ENCODE measurements at regions not wholly inside any gene's neighbourhood (a gene's known extent, or its start where the extent isn't known, plus 50 kb on each side); places are given as distances from the start of the nearest gene placed in this dataset.

DNA sequence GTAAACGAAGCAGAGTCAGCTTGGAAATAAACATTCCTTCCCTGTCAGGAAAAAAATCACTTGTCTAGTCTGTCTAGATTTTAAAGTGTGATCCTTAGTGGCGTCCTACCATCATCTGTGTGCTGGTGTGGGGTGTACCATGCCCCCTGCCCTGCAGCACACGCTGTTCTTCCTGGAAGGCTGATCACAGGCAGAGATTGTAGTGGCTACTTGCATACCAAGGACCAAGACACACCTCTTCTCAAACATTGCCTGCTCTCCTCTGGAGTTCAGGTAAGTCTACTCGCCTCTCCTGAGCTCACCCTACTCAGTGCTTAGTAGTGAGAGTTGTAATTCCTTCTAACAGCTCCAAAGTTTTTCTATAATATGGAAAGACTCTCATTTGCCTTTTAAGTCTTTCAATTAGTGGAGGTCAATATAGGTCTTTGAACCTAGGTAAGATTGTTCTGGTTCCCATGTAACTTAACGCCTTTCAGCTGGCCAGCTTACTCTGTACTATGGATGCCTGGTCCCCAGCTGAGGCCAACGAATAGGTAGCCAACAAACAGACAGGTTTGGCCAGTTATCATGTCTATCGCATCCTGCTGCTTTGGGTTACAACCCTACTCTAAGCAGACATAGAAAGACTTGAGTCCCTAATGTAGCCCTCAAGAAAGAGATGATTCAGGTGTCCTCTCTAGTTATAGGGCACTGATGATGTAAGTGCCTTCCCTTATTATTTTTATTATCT, 55.4 kb downstream of the XCL1 start:
- CTCF ChIA-PET = no interaction called here
- POLR2A ChIA-PET = no interaction called here
- TF ChIP-seq, protein P1, sequence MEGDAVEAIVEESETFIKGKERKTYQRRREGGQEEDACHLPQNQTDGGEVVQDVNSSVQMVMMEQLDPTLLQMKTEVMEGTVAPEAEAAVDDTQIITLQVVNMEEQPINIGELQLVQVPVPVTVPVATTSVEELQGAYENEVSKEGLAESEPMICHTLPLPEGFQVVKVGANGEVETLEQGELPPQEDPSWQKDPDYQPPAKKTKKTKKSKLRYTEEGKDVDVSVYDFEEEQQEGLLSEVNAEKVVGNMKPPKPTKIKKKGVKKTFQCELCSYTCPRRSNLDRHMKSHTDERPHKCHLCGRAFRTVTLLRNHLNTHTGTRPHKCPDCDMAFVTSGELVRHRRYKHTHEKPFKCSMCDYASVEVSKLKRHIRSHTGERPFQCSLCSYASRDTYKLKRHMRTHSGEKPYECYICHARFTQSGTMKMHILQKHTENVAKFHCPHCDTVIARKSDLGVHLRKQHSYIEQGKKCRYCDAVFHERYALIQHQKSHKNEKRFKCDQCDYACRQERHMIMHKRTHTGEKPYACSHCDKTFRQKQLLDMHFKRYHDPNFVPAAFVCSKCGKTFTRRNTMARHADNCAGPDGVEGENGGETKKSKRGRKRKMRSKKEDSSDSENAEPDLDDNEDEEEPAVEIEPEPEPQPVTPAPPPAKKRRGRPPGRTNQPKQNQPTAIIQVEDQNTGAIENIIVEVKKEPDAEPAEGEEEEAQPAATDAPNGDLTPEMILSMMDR (IDR thresholded peaks at IDR 0.05; ENCODE audit: insufficient read depth, low read length, missing control alignments) = no peak
- H3K4me3 ChIP-seq (ENCODE audit: low read depth, low read length) = no peak overlapping the region
- no peak for DNase-seq (ENCODE audit: low read depth, low spot score)

DNA sequence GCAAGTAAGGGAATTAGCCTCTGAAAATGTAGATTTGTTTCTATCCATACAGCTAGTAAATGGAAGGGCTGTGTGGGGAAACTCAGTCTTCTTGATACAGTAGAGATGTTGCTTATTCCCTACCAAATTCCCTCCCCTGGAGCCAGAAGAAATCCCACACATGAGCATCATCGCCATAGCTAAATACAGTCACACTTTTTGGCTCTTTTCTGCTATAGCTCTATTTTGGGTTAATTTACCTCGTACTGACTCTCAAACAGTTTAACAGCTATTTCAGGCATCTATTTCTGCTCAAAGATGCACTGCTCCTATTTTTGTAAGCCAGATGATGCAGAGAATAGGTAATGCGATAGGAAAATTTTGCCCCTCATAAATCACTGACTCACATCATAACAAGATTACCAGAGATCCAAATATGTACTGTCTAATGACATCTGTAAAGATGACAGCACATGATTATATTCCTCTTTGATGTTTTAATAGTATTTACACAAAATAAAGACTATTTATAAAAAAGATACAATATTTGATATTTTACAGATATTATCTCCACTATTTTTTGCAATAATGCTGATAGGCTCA, 58.6 kb downstream of the XCL1 start:
- POLR2A ChIA-PET = no interaction called here

DNA sequence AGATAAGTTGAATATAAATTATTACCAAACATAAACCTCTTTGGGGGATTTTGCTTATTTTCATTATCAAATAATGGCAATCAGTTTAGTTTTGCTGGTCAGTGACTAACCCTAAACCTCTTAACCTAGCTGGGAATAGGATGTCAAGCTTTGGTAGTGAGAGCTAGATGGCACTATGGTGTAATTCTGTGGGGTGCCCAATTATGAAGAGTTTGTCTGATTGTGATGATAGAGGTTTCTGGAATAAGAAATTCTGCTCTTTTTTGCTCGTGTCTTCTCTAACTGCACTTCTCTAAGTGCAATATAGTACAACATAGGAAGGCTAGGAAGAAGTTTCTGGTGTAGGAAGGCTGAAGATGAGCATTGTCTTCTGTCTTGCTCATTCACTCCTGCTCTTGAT, 59.8 kb downstream of the XCL1 start:
- no peak for DNase-seq (ENCODE audit: low read depth, low spot score)
- CTCF ChIA-PET = interaction anchor here (0.8 to 2.3 kb wide), 3 partner anchors 11 to 712 kb away, joined by 3 to 15 read pairs (median 6); no protein-coding TSS in a partner anchor
- TF ChIP-seq, protein P1 (IDR thresholded peaks at IDR 0.05; ENCODE audit: insufficient read depth, low read length, missing control alignments) = no peak
- H3K4me3 ChIP-seq (ENCODE audit: low read depth, low read length) = no peak overlapping the region
- POLR2A ChIA-PET = no interaction called here

More for the DNA sequence above, 58.6 kb downstream of the XCL1 start:
- no peak overlapping the region for H3K4me3 ChIP-seq (ENCODE audit: low read depth, low read length)
- DNase-seq (ENCODE audit: low read depth, low spot score) = no peak
- TF ChIP-seq, protein P1 (IDR thresholded peaks at IDR 0.05; ENCODE audit: insufficient read depth, low read length, missing control alignments) = no peak
- CTCF ChIA-PET = no interaction called here

DNA sequence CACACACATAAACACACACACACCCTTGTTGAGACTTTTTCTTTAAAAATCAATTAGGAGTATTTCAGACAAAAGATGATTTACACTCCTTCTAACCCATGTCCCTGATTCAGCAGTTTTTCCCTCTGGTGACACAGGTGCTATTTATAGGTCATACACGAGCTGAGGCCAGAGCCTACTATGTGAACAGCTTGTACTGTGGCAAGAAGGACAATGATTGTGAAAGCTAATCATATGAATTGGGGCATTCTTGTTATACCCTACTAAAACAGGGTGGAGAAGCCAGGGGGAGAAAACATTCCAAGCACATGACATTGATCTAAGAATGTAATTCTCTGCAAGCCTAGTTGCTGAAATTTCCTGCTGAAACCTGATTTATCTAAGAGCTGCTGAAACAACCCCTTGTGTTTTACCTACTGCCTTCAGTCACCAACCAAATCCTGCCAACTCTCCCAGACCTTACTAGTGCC, 60.3 kb downstream of the XCL1 start:
- CTCF ChIA-PET = interaction anchor here (0.8 to 2.3 kb wide), 4 partner anchors 10 to 711 kb away, joined by 3 to 15 read pairs (median 6); no protein-coding TSS in a partner anchor
- TF ChIP-seq, protein P1 (IDR thresholded peaks at IDR 0.05; ENCODE audit: insufficient read depth, low read length, missing control alignments) = no peak
- H3K4me3 ChIP-seq (ENCODE audit: low read depth, low read length) = no peak overlapping the region
- DNase-seq (ENCODE audit: low read depth, low spot score) = no peak
- POLR2A ChIA-PET = no interaction called here

DNA sequence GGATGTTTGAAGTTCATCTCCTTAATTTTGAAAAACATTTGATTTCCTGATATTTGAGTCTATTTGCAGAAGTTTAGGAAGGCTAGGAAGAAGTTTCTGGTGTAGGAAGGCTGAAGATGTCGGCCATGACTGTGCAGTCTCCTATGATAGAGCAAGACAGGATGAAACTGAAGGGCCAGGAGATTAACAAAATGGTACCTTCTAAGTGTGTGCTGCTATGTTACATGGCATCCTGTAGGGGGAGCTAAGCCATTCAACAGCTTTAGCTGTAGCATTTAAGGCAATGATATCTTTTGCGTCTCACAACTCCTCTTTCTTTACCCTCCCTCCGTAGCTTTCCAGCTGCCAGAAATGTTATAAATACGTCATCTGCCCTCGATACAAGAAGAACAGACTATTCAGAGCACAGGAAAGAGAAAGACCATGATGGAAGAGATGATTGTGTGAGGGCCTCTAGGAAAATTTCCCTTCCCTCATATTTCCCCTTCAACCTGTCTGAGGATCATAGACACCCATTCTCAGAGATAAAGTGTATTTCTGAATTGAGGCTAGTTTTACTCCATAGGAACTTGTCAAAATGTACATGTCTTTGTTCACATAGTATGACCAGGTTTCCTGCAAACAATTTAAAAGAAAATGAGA, 61.1 kb downstream of the XCL1 start:
- no peak for DNase-seq (ENCODE audit: low read depth, low spot score)
- H3K4me3 ChIP-seq (ENCODE audit: low read depth, low read length) = no peak overlapping the region
- CTCF ChIA-PET = interaction anchor here (0.9 to 2.3 kb wide), 5 partner anchors 10 to 724 kb away, joined by 3 to 15 read pairs (median 3); no protein-coding TSS in a partner anchor
- TF ChIP-seq, protein P1 (IDR thresholded peaks at IDR 0.05; ENCODE audit: insufficient read depth, low read length, missing control alignments) = peak; percentile 46
- POLR2A ChIA-PET = no interaction called here

DNA sequence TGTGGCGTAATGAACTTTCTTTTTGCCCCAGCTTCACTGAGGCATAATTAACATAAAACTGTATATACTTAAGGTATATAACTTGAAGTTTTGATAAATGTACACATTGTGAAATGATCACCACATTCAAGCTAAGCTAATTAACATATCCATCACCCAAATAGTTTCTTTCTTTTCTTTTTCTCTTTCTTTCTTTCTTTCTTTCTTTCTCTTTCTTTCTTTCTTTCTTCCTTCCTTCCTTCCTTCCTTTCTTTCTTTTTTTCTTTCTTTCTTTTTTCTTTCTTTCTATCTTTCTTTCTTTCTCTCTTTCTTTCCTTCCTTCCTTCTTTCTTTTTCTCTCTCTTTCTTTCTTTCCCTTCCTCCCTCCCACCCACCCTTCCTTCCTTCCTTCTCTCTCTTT, 62.5 kb downstream of the XCL1 start:
- ChIA-PET CTCF (no interaction called here), POLR2A (no interaction called here)
- no peak for DNase-seq (ENCODE audit: low read depth, low spot score)
- no peak overlapping the region for H3K4me3 ChIP-seq (ENCODE audit: low read depth, low read length)
- TF ChIP-seq, protein P1 (IDR thresholded peaks at IDR 0.05; ENCODE audit: insufficient read depth, low read length, missing control alignments) = no peak
